Gastroesophageal sphincter (tissue), 4 donors: ENCODE measurements at regions not wholly inside any gene's neighbourhood (a gene's known extent, or its start where the extent isn't known, plus 50 kb on each side); places are given as distances from the start of the nearest gene placed in this dataset.
"Not testable (repeated sequence)": the region's sequence is repeated elsewhere in the genome, so short reads cannot be mapped to it uniquely, and the experiment has no call there.

Source experiments
- ATAC-seq: fragments of 150-250 bp; one replicate; pipeline ENCODE4 v1.9.1; 2016; ENCODE audit warnings: mild to moderate bottlenecking, moderate library complexity
- H3K27ac ChIP-seq, 4 donors: fragments of 200-600 bp; sonication (generic) in 3 of 4; 1 replicate in 3 of 4; 2 replicates in 1 of 4; pipeline ENCODE4 v1.5.1; 2016 to 2019
- H3K27me3 ChIP-seq: fragments of 200-600 bp; sonication (generic); one replicate; pipeline ENCODE4 v1.5.1; 2019
- H3K36me3 ChIP-seq, 2 donors: fragments of 200-600 bp; sonication (generic); one replicate each; pipeline ENCODE4 v1.5.1; 2019; ENCODE audit warnings: control low read depth in 1 of 2
- H3K4me1 ChIP-seq, 3 donors: fragments of 200-600 bp; sonication (generic); 1 replicate in 2 of 3; 2 replicates in 1 of 3; pipeline ENCODE4 v1.5.1; 2016 to 2019; ENCODE audit warnings: control low read depth in 2 of 3
- H3K4me3 ChIP-seq, 2 donors: fragments of 200-600 bp; sonication (generic); one replicate each; pipeline ENCODE4 v1.5.1; 2019; ENCODE audit warnings: mild to moderate bottlenecking in 1 of 2, moderate library complexity in 1 of 2
- H3K9me3 ChIP-seq, 3 donors: fragments of 200-600 bp; sonication (generic); one replicate each; pipeline ENCODE4 v1.5.1; 2017 to 2019; ENCODE audit warnings: control low read depth in 2 of 3
- CTCF ChIP-seq, 4 experiments: fragments of 200-600 bp in 2 of 4; fragments of 450-650 bp in 2 of 4; sonication (generic) in 1 of 4; IDR thresholded peaks; one replicate each; pipeline ENCODE4 v1.5.1; 2017 to 2019; ENCODE audit warnings: antibody characterized with exemption in 4 of 4, mild to moderate bottlenecking in 2 of 4, moderate library complexity in 2 of 4
- EP300 ChIP-seq: sonication (generic); formaldehyde crosslinking; IDR thresholded peaks from one replicate; pipeline ENCODE4 v1.6.1; 2017; ENCODE audit warnings: antibody characterized with exemption, mild to moderate bottlenecking
- POLR2A ChIP-seq, 2 donors: fragments of 450-650 bp; IDR thresholded peaks; one replicate each; pipeline ENCODE4 v1.6.1; 2017; ENCODE audit warnings: antibody characterized with exemption in 2 of 2, mild to moderate bottlenecking in 2 of 2, moderate library complexity in 1 of 2
- POLR2AphosphoS5 ChIP-seq: sonication (generic); formaldehyde crosslinking; IDR thresholded peaks from one replicate; pipeline ENCODE4 v1.6.1; 2017; ENCODE audit warnings: antibody characterized with exemption
- WGBS, 2 donors: methylation state at CpG; one replicate each; pipeline ENCODE4 v1.1.5; 2018; ENCODE audit warnings: low coverage in 1 of 2; 5-methylcytosine and 5-hydroxymethylcytosine counted together

- H3K4me1 ChIP-seq, H3K36me3 ChIP-seq, H3K9me3 ChIP-seq, H3K4me3 ChIP-seq, H3K27ac ChIP-seq, ATAC-seq: not testable (repeated sequence)
- peaks cover 22% of the 10 kb centered on the region for H3K27me3 ChIP-seq
- 59% methylated on average over 8 of the region's 8 CpGs; no CpG with 5 or more reads in 1 of the 2 donors for WGBS, 2 donors
These were observed 3051.6 kb downstream of the RPIA start for GRCh38 chr2:91742973-91743490.

- H3K4me1 ChIP-seq, H3K36me3 ChIP-seq, H3K27ac ChIP-seq, H3K9me3 ChIP-seq, H3K4me3 ChIP-seq, ATAC-seq: not testable (repeated sequence)
- H3K27me3 ChIP-seq = peaks cover 31% of the 10 kb centered on the region
- 53 to 57% methylated on average over 1 of the region's 1 CpG for WGBS, 2 donors
These were observed 3052.4 kb downstream of the RPIA start for GRCh38 chr2:91743910-91744309.

- not testable (repeated sequence) for ATAC-seq, H3K4me3 ChIP-seq, H3K36me3 ChIP-seq, H3K4me1 ChIP-seq, H3K27ac ChIP-seq, H3K9me3 ChIP-seq
- WGBS, 2 donors = no CpG with 5 or more reads among the region's 16 CpGs
- peaks cover 34% of the 10 kb centered on the region for H3K27me3 ChIP-seq
These were observed 3053.2 kb downstream of the RPIA start for GRCh38 chr2:91744700-91745141.

GRCh38 chr2:91748902-91749301, 3057.4 kb downstream of the RPIA start:
- Histone ChIP-seq H3K27me3 (peaks cover 40% of the 10 kb centered on the region), H3K36me3 (no peaks in the 10 kb centered on the region), H3K4me1 (no peaks in the 10 kb centered on the region), H3K27ac (no peak overlapping the region), H3K4me3 (no peak overlapping the region), H3K9me3 (peaks cover 0 to 6% (median 0%) of the 10 kb centered on the region in 3 donors)
- no CpG with 5 or more reads among the region's 52 CpGs for WGBS, 2 donors
- TF ChIP-seq EP300 (no peak), POLR2AphosphoS5 (no peak), POLR2A (IDR thresholded peaks at IDR 0.05) (no peak), CTCF (IDR thresholded peaks at IDR 0.05) (no peak)
- peak; percentile 37 for ATAC-seq

GRCh38 chr2:91749665-91750064, 3058.2 kb downstream of the RPIA start:
- not testable (repeated sequence) for H3K9me3 ChIP-seq, ATAC-seq, H3K27ac ChIP-seq, H3K4me3 ChIP-seq, H3K36me3 ChIP-seq, H3K4me1 ChIP-seq
- H3K27me3 ChIP-seq = peaks cover 40% of the 10 kb centered on the region
- no CpG with 5 or more reads among the region's 12 CpGs for WGBS, 2 donors

GRCh38 chr2:91759361-91759941, 3068.0 kb downstream of the RPIA start:
- peak in 1 of 4 experiments; percentile 14 for TF ChIP-seq CTCF (IDR thresholded peaks at IDR 0.05)
- ATAC-seq, H3K27ac ChIP-seq, H3K4me3 ChIP-seq, H3K9me3 ChIP-seq, H3K36me3 ChIP-seq, H3K4me1 ChIP-seq: not testable (repeated sequence)
- H3K27me3 ChIP-seq = peaks cover 16% of the 10 kb centered on the region
- 21 to 100% methylated on average over 1 to 4 of the region's 5 CpGs for WGBS, 2 donors

GRCh38 chr2:91760672-91761071, 3069.2 kb downstream of the RPIA start:
- no CpG with 5 or more reads among the region's 5 CpGs for WGBS, 2 donors
- not testable (repeated sequence) for H3K4me1 ChIP-seq, ATAC-seq, H3K4me3 ChIP-seq, H3K27ac ChIP-seq, H3K9me3 ChIP-seq, H3K36me3 ChIP-seq
- H3K27me3 ChIP-seq = peaks cover 15% of the 10 kb centered on the region

- H3K27ac ChIP-seq, H3K27me3 ChIP-seq, H3K9me3 ChIP-seq, H3K4me3 ChIP-seq, H3K4me1 ChIP-seq, H3K36me3 ChIP-seq, ATAC-seq: not testable (repeated sequence)
- 88% methylated on average over 2 of the region's 6 CpGs; no CpG with 5 or more reads in 1 of the 2 donors for WGBS, 2 donors
These were observed 3070.8 kb downstream of the RPIA start for GRCh38 chr2:91762312-91762711.

GRCh38 chr2:91763710-91764109, 3072.2 kb downstream of the RPIA start:
- not testable (repeated sequence) for H3K4me1 ChIP-seq, H3K9me3 ChIP-seq, H3K36me3 ChIP-seq, H3K27me3 ChIP-seq, ATAC-seq, H3K27ac ChIP-seq, H3K4me3 ChIP-seq
- 33% methylated on average over 2 of the region's 4 CpGs; no CpG with 5 or more reads in 1 of the 2 donors for WGBS, 2 donors

- not testable (repeated sequence) for H3K36me3 ChIP-seq, H3K27ac ChIP-seq, H3K4me1 ChIP-seq, ATAC-seq, H3K4me3 ChIP-seq, H3K9me3 ChIP-seq
- 38 to 55% methylated on average over 4 to 5 of the region's 5 CpGs for WGBS, 2 donors
- peaks cover 12% of the 10 kb centered on the region for H3K27me3 ChIP-seq
These were observed 3073.1 kb downstream of the RPIA start for GRCh38 chr2:91764581-91765002.

- not testable (repeated sequence) for H3K4me3 ChIP-seq, H3K4me1 ChIP-seq, ATAC-seq, H3K9me3 ChIP-seq, H3K36me3 ChIP-seq, H3K27ac ChIP-seq
- peaks cover 12% of the 10 kb centered on the region for H3K27me3 ChIP-seq
- 73% methylated on average over 4 of the region's 7 CpGs; no CpG with 5 or more reads in 1 of the 2 donors for WGBS, 2 donors
These were observed 3073.7 kb downstream of the RPIA start for GRCh38 chr2:91765018-91765754.
